ENCODE measurements at regions not wholly inside any gene's neighbourhood (a gene's known extent, or its start where the extent isn't known, plus 50 kb on each side); places are given as distances from the start of the nearest gene placed in this dataset.
"Not testable (repeated sequence)": the region's sequence is repeated elsewhere in the genome, so short reads cannot be mapped to it uniquely, and the experiment has no call there.

- no peak for DNase-seq
Measured at GRCh38 chrX:16320765-16321355, 153.6 kb downstream of the MAGEB17 start.

DNA sequence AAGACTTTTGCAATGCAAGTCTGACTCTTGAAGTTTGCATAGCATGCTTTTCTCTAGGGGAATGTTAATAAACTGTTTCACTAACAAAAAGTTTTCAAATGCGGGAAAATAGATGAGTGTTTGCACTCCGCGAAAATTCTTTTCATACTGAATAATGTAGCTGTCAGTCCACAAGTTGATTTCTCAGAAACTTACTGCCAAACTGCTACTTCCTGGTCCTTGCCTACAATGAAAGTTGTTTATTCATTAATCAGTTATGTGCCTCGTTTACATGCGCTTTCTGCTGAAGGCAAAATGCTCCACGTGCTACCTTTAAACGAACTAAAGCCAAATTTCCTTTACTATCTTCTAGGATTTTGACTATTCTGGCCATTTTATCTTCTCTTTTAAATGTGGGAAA lies 166.2 kb downstream of the MAGEB17 start:
- DNase-seq, result no peak

DNA sequence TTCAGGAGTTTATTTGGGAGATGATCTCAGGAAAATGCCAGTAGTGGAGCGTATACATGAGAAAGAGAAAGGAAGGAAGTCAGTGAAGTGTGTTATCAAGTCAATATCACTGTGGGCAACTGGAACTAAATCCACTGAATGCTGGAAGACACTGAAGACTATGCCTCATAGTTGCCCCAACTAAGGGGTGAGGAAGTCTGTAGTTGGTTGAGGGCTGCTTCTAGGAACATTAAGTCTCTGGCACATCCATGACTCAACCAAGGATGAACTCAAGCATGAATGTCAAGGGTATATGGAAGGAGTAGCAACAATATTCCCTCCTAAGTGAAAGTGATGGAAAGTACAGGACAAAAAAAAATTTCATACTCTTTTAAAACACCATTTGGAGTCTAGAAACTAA lies 167.9 kb downstream of the MAGEB17 start:
- DNase-seq, result no peak

DNA sequence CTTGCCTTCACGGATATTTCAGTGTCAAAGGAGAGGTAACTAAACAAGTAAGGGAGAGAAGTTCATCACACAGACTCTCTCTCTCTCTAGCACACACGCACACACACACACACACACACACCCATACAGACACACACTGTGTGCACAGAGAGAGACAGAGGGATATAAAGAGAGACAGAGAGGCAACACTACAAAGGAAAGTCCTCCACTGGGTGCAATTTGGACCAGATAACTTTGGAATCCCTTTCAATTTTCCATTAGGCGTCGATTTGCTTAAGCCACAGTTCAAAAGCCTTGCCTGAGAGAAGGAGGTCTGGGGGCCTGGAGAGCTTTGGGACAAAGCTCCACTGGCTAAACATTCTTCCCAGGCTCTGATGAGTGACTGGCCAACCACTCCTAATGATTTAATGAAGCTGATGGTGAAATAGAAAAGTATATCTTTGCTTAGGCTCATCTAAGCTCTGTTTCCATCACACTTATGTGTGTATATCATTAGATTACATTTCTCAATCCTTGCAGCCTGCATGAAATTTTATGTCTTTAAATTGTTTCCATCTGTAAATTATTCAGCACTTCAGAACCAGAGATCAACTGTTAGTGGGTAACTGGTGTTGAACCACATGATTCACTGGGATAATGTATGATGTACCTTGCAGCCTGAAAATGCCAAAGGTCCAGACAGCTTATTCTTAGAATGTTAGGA lies 180.8 kb downstream of the MAGEB17 start:
- DNase-seq, result no peak

GRCh38 chrX:16357902-16358301 lies 190.6 kb downstream of the MAGEB17 start:
- DNase-seq, result no peak

- DNase-seq, result not testable (repeated sequence)
Measured at GRCh38 chrX:16360056-16360455, 192.8 kb downstream of the MAGEB17 start.

- DNase-seq, result no peak
Measured at GRCh38 chrX:16368696-16369095, 201.4 kb downstream of the MAGEB17 start.

GRCh38 chrX:16376056-16376455 lies 208.8 kb downstream of the MAGEB17 start:
- DNase-seq, result no peak

DNA sequence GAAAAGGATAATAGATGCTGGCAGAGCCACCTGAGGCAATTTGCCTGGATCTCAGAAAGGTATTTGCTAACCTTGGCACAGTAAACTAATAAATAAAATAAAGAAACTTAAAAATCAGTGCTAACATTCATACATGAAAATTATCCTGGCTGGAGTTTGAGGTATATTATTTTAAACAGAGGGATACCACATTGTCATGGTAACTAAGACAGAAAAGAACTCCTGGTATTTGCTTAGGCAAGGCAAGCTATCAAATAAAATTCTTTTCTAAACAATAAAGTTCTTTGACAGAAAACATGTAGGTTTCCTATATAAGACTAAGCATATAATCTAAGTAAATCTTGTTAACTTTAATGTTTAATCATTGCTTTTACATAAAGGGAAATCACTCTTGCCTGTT lies 218.8 kb downstream of the MAGEB17 start:
- no peak for DNase-seq

GRCh38 chrX:16392597-16392996 lies 225.3 kb downstream of the MAGEB17 start:
- no peak for DNase-seq

- no peak for DNase-seq
Measured at GRCh38 chrX:16394290-16394689, 227.0 kb downstream of the MAGEB17 start.

- no peak for DNase-seq
Measured at GRCh38 chrX:16403808-16404207, 236.5 kb downstream of the MAGEB17 start.

- DNase-seq, result no peak
Measured at GRCh38 chrX:16416588-16416987, 233.4 kb upstream of the S100G start.

GRCh38 chrX:16418650-16419049 lies 231.3 kb upstream of the S100G start:
- DNase-seq, result no peak

- no peak for DNase-seq
Measured at GRCh38 chrX:16427668-16428067, 222.3 kb upstream of the S100G start.

GRCh38 chrX:16429406-16429805 lies 220.6 kb upstream of the S100G start:
- no peak for DNase-seq

DNA sequence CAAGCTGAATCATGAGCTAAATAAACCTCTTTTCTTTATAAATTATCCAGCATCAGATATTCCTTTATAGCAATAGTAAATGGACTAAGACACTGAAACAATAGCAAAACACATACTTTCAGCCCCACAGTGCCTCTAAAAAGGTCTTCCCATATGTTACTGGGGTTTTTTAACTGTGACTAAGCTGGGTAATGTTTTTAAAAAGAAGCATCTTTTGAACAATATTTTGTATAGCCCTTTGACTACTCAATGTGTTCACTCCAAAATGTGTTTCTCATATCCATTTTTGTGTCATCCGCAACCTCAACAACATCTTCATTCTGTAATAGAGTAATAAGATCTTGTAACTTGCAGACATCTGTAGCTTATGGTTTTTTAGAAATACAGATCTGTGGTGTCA lies 218.7 kb upstream of the S100G start:
- DNase-seq, result no peak

GRCh38 chrX:16433021-16433420 lies 216.9 kb upstream of the S100G start:
- no peak for DNase-seq

DNA sequence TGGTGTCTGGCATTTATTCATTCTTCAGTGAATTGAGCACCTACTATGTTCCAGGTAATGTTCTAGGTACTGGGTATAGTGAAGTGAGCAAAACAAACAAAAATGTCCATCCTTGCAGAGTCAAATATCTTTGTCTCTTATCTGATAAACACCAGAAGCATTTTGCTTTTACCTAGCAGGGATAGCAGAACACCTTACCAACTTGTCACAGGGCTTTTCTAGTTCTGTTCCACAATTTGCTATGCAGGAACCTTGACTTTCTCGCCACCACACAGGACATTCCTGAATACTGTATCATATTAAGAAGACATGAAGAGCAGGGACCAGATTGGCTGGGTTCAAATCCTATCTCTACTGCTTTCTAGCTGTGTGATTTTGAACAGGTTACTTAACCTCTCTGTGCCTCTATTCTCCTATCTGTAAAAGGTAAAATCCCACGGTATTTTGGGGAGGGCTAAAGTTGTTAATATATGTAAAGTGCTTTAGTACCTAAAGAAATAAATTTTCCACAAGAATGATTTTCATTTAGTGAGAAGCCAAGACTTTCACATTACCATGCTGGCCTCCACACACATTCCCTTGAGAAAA lies 214.5 kb upstream of the S100G start:
- DNase-seq, result no peak

DNA sequence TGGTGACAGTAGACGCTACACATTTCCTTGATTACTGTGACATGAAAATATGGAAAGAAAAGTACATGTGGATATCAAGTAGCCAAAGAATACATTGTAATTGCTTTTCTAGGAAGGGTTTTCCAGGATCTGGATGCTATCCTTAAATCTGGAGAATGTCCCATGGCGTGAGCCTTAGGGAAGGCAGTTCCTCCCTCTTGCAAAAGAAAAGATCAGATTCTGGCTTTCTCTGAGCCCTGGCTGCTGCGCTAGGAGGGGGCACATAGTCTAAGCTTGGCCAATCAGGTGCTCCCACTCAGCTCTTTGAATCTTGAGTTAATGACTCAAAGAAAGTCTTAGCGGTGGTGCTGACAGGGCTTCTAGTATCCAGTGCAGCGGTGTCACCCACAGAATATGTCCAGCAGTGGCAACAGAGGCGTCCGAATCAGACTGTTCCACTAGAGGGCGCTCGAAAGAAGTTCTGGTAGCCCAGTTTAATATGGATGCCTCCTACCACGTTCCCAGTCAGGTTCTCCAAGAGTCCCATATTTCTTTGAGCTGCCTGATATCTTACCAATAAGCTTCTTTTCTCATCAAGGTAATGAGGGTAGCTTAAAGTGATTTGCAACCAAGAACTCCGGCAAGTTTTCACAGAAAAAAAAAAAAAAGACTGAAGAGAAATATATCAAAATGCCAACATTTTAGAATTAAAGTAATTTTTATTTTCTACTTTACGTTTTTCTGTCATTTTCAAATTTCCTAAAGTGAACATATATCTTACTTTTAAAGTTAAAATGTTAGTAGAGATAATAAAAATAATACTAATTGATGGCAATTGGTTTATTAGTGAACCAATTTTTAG lies 213.4 kb upstream of the S100G start:
- peak; percentile 88 for DNase-seq

GRCh38 chrX:16440446-16440845 lies 209.5 kb upstream of the S100G start:
- DNase-seq, result no peak

DNA sequence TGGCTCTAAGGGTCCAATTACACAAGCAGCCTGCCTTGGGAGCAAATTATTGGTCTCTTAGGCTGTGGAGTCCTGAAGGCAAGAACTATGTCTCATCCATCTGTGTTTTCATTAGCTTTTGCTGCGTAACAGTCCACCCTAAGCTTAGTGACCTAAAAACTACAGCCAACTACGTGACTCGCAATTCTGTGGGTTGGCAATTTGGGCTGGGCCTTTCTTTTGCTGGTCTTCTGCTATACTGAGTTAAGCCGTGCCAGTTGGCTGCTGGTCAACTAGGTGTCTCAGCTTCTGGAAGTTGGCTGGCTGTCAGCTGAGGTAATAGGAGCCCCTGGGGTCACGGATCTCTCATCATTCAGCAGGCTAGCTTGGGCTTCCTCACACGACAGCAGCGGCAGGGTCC lies 205.6 kb upstream of the S100G start:
- DNase-seq, result no peak

- peak; percentile 50 for DNase-seq
Measured at GRCh38 chrX:16445166-16445752, 204.7 kb upstream of the S100G start.

All from OCI-M1 (cell line).